ENCODE measurements at regions not wholly inside any gene's neighbourhood (a gene's known extent, or its start where the extent isn't known, plus 50 kb on each side); places are given as distances from the start of the nearest gene placed in this dataset.
"Not testable (repeated sequence)": the region's sequence is repeated elsewhere in the genome, so short reads cannot be mapped to it uniquely, and the experiment has no call there.

DNA sequence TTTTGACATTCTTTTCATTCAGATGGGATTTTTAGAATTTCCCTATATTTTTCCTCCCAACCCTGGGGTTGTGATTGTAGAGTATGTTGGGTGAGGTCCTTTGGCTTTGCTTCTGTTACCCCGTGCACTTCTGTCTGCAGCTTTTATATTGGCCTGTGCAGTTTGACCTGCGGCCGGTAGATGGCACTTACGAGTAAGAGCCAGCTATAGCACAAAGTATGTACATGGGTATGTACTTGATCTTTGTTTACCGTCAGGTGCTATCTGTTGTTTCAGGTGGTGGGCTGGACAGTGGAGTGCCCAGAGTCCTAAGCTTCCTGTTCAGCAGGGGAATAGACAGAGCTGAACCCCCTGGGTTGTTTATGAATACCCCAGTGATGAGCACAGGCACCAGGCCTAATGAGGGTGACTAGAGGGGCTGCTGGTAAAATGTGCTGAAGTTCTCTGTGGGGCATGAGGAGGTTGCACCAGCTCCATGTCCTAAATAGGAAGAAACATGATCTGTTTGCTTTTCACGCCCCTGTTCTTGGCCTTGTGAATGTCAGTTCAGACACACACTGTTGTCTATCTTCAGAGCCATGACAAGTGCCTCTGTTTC, 58.9 kb upstream of the THUMPD2 start:
- DNase-seq: no peak

DNA sequence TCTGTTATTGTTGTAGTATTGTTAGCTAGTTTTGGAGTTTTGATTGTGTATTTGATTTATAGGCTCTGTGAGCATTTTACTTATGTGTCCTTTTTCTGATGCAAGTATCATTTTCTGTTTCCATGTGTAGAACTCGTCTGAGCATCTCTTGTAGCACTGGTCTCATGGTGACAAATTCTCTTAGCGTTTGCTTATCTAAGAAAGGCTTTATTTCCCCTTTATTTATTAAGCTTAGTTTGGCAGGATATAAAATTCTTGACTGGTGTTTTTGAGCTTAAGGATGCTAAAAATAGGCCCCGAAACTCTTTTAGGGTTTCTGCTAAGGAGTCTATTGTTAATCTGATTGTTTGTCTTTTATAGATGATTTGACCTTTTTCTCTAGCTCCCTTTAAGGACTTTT, 57.6 kb upstream of the THUMPD2 start:
- Histone ChIP-seq H3K4me3 (no peak overlapping the region), H3K27me3 (no peaks in the 10 kb centered on the region), H3K4me1 (ENCODE audit: insufficient read depth) (no peaks in the 10 kb centered on the region), H3K36me3 (no peaks in the 10 kb centered on the region), H3K9me3 (no peaks in the 10 kb centered on the region), H3K27ac (no peak overlapping the region)
- no peak for DNase-seq
- TF ChIP-seq, protein P1, sequence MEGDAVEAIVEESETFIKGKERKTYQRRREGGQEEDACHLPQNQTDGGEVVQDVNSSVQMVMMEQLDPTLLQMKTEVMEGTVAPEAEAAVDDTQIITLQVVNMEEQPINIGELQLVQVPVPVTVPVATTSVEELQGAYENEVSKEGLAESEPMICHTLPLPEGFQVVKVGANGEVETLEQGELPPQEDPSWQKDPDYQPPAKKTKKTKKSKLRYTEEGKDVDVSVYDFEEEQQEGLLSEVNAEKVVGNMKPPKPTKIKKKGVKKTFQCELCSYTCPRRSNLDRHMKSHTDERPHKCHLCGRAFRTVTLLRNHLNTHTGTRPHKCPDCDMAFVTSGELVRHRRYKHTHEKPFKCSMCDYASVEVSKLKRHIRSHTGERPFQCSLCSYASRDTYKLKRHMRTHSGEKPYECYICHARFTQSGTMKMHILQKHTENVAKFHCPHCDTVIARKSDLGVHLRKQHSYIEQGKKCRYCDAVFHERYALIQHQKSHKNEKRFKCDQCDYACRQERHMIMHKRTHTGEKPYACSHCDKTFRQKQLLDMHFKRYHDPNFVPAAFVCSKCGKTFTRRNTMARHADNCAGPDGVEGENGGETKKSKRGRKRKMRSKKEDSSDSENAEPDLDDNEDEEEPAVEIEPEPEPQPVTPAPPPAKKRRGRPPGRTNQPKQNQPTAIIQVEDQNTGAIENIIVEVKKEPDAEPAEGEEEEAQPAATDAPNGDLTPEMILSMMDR (IDR thresholded peaks at IDR 0.05): no peak
- TF ChIP-seq POLR2A (IDR thresholded peaks at IDR 0.05) (no peak), EP300 (IDR thresholded peaks at IDR 0.05) (no peak)
- intact Hi-C loops (cut with DNase I): no loop called here
- WGBS, 3 donors: 84 to 88% (median 85%) methylated on average over 3 of the region's 3 CpGs

More for the DNA sequence above, 58.9 kb upstream of the THUMPD2 start:
- H3K9me3 ChIP-seq: no peaks in the 10 kb centered on the region
- intact Hi-C loops (cut with DNase I): no loop called here
- TF ChIP-seq POLR2A (IDR thresholded peaks at IDR 0.05) (no peak), EP300 (IDR thresholded peaks at IDR 0.05) (no peak)
- TF ChIP-seq, protein P1 (IDR thresholded peaks at IDR 0.05): no peak
- H3K4me1 ChIP-seq (ENCODE audit: insufficient read depth): no peaks in the 10 kb centered on the region
- no peaks in the 10 kb centered on the region for H3K36me3 ChIP-seq
- H3K4me3 ChIP-seq: no peak overlapping the region
- WGBS, 3 donors: 36 to 61% (median 50%) methylated on average over 6 of the region's 6 CpGs
- no peaks in the 10 kb centered on the region for H3K27me3 ChIP-seq
- H3K27ac ChIP-seq: no peak overlapping the region

DNA sequence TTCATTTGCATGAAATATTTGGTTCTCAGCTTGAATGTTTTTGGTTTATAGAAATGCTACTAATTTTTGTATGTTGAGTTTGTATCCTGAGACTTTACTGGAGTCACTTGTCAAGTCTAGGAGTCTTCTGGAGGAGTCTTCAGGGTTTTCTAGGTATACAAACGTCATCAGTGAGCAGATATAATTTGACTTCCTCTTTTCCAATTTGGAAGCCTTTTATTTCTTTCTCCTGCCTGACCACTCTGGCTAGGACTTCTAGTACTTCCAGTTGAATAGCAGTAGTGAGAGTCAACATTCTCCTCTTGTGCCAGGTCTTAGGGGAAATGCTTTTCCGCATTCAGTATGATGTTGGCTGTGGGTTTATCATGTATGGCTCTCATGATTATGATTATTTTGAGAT, 55.4 kb upstream of the THUMPD2 start:
- WGBS, 3 donors: 94 to 95% (median 94%) methylated on average over 2 of the region's 2 CpGs
- Histone ChIP-seq H3K36me3 (no peaks in the 10 kb centered on the region), H3K9me3 (no peaks in the 10 kb centered on the region), H3K4me1 (ENCODE audit: insufficient read depth) (no peaks in the 10 kb centered on the region), H3K27me3 (no peaks in the 10 kb centered on the region), H3K4me3 (no peak overlapping the region), H3K27ac (no peak overlapping the region)
- TF ChIP-seq POLR2A (IDR thresholded peaks at IDR 0.05) (no peak), EP300 (IDR thresholded peaks at IDR 0.05) (no peak)
- TF ChIP-seq, protein P1 (IDR thresholded peaks at IDR 0.05): no peak
- DNase-seq: no peak
- intact Hi-C loops (cut with DNase I): no loop called here

DNA sequence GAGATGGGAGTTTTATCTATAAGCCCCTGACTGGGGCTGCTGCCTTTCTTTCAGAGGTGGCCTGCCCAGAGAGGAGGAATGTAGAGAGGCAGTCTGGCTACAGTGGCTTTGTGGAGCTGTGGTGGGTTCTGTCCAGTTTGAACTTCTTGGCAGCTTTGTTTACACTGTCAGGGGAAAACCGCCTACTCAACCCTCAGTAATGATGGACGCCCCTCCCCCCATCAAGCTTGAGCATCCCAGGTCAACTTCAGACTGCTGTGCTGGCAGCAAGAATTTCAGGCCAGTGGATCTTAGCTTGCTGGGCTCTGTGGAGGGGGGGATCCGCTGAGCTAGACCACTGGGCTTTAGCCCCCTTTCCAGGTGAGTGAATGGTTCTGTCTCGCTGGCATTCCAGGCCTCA, 51.6 kb upstream of the THUMPD2 start:
- H3K9me3 ChIP-seq; H3K36me3 ChIP-seq; H3K27me3 ChIP-seq; H3K27ac ChIP-seq; DNase-seq; H3K4me3 ChIP-seq; intact Hi-C loops (cut with DNase I); H3K4me1 ChIP-seq (ENCODE audit: insufficient read depth): not testable (repeated sequence)
- 60 to 73% (median 72%) methylated on average over 4 of the region's 4 CpGs for WGBS, 3 donors

Measured in ovary (tissue), 7 donors.